Type B pancreatic cell (in vitro differentiated cells): ENCODE measurements at regions not wholly inside any gene's neighbourhood (a gene's known extent, or its start where the extent isn't known, plus 50 kb on each side); places are given as distances from the start of the nearest gene placed in this dataset.

Experiments
- DNase-seq: peaks from one replicate; pipeline ENCODE4 v3.0.0; 2021; ENCODE audit warnings: mixed read lengths; ENCODE audit not compliant: unreplicated experiment; ENCODE audit errors: extremely low spot score
- H3K27ac Mint-ChIP-seq: 2 replicates; pipeline ENCODE4 v1.8.0; 2021; ENCODE audit warnings: mild to moderate bottlenecking, mixed read lengths
- H3K27me3 Mint-ChIP-seq: 2 replicates; pipeline ENCODE4 v1.8.0; 2021; ENCODE audit warnings: mixed read lengths
- H3K36me3 Mint-ChIP-seq: 2 replicates; pipeline ENCODE4 v1.8.0; 2021; ENCODE audit warnings: mixed read lengths
- H3K4me1 Mint-ChIP-seq: one replicate; pipeline ENCODE4 v1.8.0; 2021; ENCODE audit warnings: mixed read lengths; ENCODE audit not compliant: unreplicated experiment
- H3K4me3 Mint-ChIP-seq: 2 replicates; pipeline ENCODE4 v1.8.0; 2021; ENCODE audit warnings: mild to moderate bottlenecking, mixed read lengths
- H3K9me3 Mint-ChIP-seq: 2 replicates; pipeline ENCODE4 v1.8.0; 2021; ENCODE audit warnings: mixed read lengths
- CTCF ChIP-seq: fragments of 200-600 bp; sonication (generic); conservative IDR thresholded peaks from 2 replicates; pipeline ENCODE4 v1.5.0; 2021; ENCODE audit warnings: antibody characterized with exemption, mild to moderate bottlenecking

GRCh38 chr11:70486731-70487130, 88.4 kb downstream of the CTTN start:
- Mint-ChIP-seq H3K27ac (no peak overlapping the region), H3K4me1 (peaks cover 3% of the 10 kb centered on the region), H3K27me3 (no peaks in the 10 kb centered on the region), H3K9me3 (no peaks in the 10 kb centered on the region), H3K36me3 (peaks cover 19% of the 10 kb centered on the region), H3K4me3 (no peak overlapping the region)
- DNase-seq = no peak
- no peak for TF ChIP-seq CTCF

GRCh38 chr11:70487160-70487559, 88.8 kb downstream of the CTTN start:
- H3K9me3 Mint-ChIP-seq = no peaks in the 10 kb centered on the region
- no peak overlapping the region for H3K27ac Mint-ChIP-seq
- DNase-seq = no peak
- H3K27me3 Mint-ChIP-seq = no peaks in the 10 kb centered on the region
- H3K36me3 Mint-ChIP-seq = peaks cover 19% of the 10 kb centered on the region
- no peak for TF ChIP-seq CTCF
- H3K4me3 Mint-ChIP-seq = no peak overlapping the region
- H3K4me1 Mint-ChIP-seq = peaks cover 3% of the 10 kb centered on the region

GRCh38 chr11:70487756-70488155, 89.4 kb downstream of the CTTN start:
- peaks cover 3% of the 10 kb centered on the region for H3K4me1 Mint-ChIP-seq
- no peak overlapping the region for H3K27ac Mint-ChIP-seq
- H3K9me3 Mint-ChIP-seq = no peaks in the 10 kb centered on the region
- H3K27me3 Mint-ChIP-seq = no peaks in the 10 kb centered on the region
- peaks cover 19% of the 10 kb centered on the region for H3K36me3 Mint-ChIP-seq
- no peak for TF ChIP-seq CTCF
- no peak for DNase-seq
- H3K4me3 Mint-ChIP-seq = no peak overlapping the region

GRCh38 chr11:70488171-70488703, 89.9 kb downstream of the CTTN start:
- Mint-ChIP-seq H3K27me3 (no peaks in the 10 kb centered on the region), H3K27ac (no peak overlapping the region), H3K4me3 (no peak overlapping the region), H3K9me3 (no peaks in the 10 kb centered on the region), H3K4me1 (peaks cover 3% of the 10 kb centered on the region), H3K36me3 (peaks cover 19% of the 10 kb centered on the region)
- DNase-seq = no peak
- TF ChIP-seq CTCF = no peak

GRCh38 chr11:70489276-70489675, 90.9 kb downstream of the CTTN start:
- DNase-seq = no peak
- no peak overlapping the region for H3K27ac Mint-ChIP-seq
- H3K4me1 Mint-ChIP-seq = no peaks in the 10 kb centered on the region
- H3K4me3 Mint-ChIP-seq = no peak overlapping the region
- no peaks in the 10 kb centered on the region for H3K9me3 Mint-ChIP-seq
- peaks cover 13% of the 10 kb centered on the region for H3K36me3 Mint-ChIP-seq
- no peak for TF ChIP-seq CTCF
- no peaks in the 10 kb centered on the region for H3K27me3 Mint-ChIP-seq

GRCh38 chr11:70490208-70490607, 91.9 kb downstream of the CTTN start:
- H3K27me3 Mint-ChIP-seq = no peaks in the 10 kb centered on the region
- H3K27ac Mint-ChIP-seq = no peak overlapping the region
- no peaks in the 10 kb centered on the region for H3K9me3 Mint-ChIP-seq
- no peak for TF ChIP-seq CTCF
- peaks cover 13% of the 10 kb centered on the region for H3K36me3 Mint-ChIP-seq
- no peak for DNase-seq
- H3K4me3 Mint-ChIP-seq = no peak overlapping the region
- H3K4me1 Mint-ChIP-seq = no peaks in the 10 kb centered on the region
